H1 (cell line): ENCODE measurements at regions not wholly inside any gene's neighbourhood (a gene's known extent, or its start where the extent isn't known, plus 50 kb on each side); places are given as distances from the start of the nearest gene placed in this dataset.

Experiments
- CTCF ChIA-PET: fragments of 300-600 bp; sonication (Branson Sonifier 250); formaldehyde crosslinking; loops from one replicate; lab custom pipeline; 2021; ENCODE audit not compliant: partially characterized antibody; lab: Charles Lee
- POLR2A ChIA-PET: fragments of 300-600 bp; sonication (Branson Sonifier 250); formaldehyde crosslinking; loops from one replicate; lab custom pipeline; 2021; ENCODE audit warnings: inconsistent platforms; ENCODE audit not compliant: partially characterized antibody; lab: Charles Lee
- DNase-seq, 2 experiments: peaks; one replicate each; pipeline versions ENCODE4 v3.0.0 to v3.0.0-alpha.2; 2010 to 2022; ENCODE audit warnings: low spot score in 2 of 2, low read depth in 1 of 2, mixed read lengths in 1 of 2
- FAIRE-seq: peaks from 2 replicates; lab custom pipeline; 2011; peaks lifted over from hg19 to GRCh38; lab: Jason Lieb, UNC
- H2AFZ ChIP-seq: 2 replicates; pipeline ENCODE4 v1.8.1; 2012; ENCODE audit warnings: low read length, inconsistent platforms
- H2AK5ac ChIP-seq: 2 replicates; pipeline ENCODE4 v1.6.1; 2013; ENCODE audit warnings: low read depth, low read length
- H2BK120ac ChIP-seq: replicated peaks from 2 replicates; pipeline ENCODE3; 2013; ENCODE audit warnings: low read depth, low read length, inconsistent platforms
- H2BK12ac ChIP-seq: 2 replicates; pipeline ENCODE4 v1.6.1; 2013; ENCODE audit warnings: low read depth, low read length
- H2BK15ac ChIP-seq: 2 replicates; pipeline ENCODE4 v1.6.1; 2013; ENCODE audit warnings: low read length
- H2BK20ac ChIP-seq: 2 replicates; pipeline ENCODE4 v1.6.1; 2013; ENCODE audit warnings: low read length
- H2BK5ac ChIP-seq: 2 replicates; pipeline ENCODE4 v1.6.1; 2013; ENCODE audit warnings: low read depth, low read length
- H3K14ac ChIP-seq: 2 replicates; pipeline ENCODE4 v1.6.1; 2013; ENCODE audit warnings: inconsistent platforms; ENCODE audit not compliant: insufficient read length
- H3K18ac ChIP-seq: 2 replicates; pipeline ENCODE4 v1.6.1; 2013; ENCODE audit warnings: low read length; ENCODE audit errors: extremely low read depth
- H3K23ac ChIP-seq: 2 replicates; pipeline ENCODE4 v1.6.1; 2013; ENCODE audit warnings: inconsistent platforms; ENCODE audit not compliant: insufficient read length
- H3K23me2 ChIP-seq: 2 replicates; pipeline ENCODE4 v1.6.1; 2013; ENCODE audit warnings: low read depth, low read length
- H3K27ac ChIP-seq: 2 replicates; pipeline ENCODE4 v1.6.1; 2011; ENCODE audit warnings: low read depth, low read length, inconsistent platforms
- H3K27me3 ChIP-seq, 4 experiments: replicated peaks in 1 of 4; 1 replicate in 1 of 4; 2 replicates in 3 of 4; pipeline versions ENCODE4 v1.6.1 to v1.8.1; 2011 to 2013; ENCODE audit warnings: low read length in 3 of 4, mild to moderate bottlenecking in 3 of 4, inconsistent platforms in 2 of 4, mixed read lengths in 2 of 4, moderate library complexity in 1 of 4; ENCODE audit not compliant: control insufficient read depth in 3 of 4, insufficient read depth in 3 of 4; ENCODE audit errors: extremely low read depth in 1 of 4
- H3K36me3 ChIP-seq, 4 experiments: 2 replicates each; pipeline versions ENCODE4 v1.6.1 to v1.8.1; 2011 to 2013; ENCODE audit warnings: mild to moderate bottlenecking in 4 of 4, low read length in 3 of 4, moderate library complexity in 2 of 4, control low read depth in 1 of 4, inconsistent platforms in 1 of 4; ENCODE audit not compliant: insufficient read depth in 4 of 4, control insufficient read depth in 2 of 4
- H3K4ac ChIP-seq: replicated peaks from 2 replicates; pipeline ENCODE3; 2013; ENCODE audit warnings: low read length, low read depth, mixed read lengths, inconsistent platforms; ENCODE audit not compliant: insufficient read length
- H3K4me1 ChIP-seq, 4 experiments: replicated peaks in 1 of 4; 1 replicate in 1 of 4; 2 replicates in 3 of 4; pipeline versions ENCODE4 v1.6.1 to v1.8.1; 2011 to 2013; ENCODE audit warnings: low read length in 3 of 4, inconsistent platforms in 2 of 4, mixed read lengths in 1 of 4; ENCODE audit not compliant: insufficient read depth in 4 of 4, control insufficient read depth in 3 of 4
- H3K4me2 ChIP-seq, 2 experiments: 2 replicates each; pipeline versions ENCODE4 v1.6.1 to v1.8.1; 2011 to 2013; ENCODE audit warnings: low read depth in 2 of 2, low read length in 2 of 2, control low read depth in 1 of 2, inconsistent platforms in 1 of 2, mild to moderate bottlenecking in 1 of 2; ENCODE audit not compliant: insufficient read depth in 1 of 2
- H3K4me3 ChIP-seq, 4 experiments: fragments of 200-600, 300-600 bp in 1 of 4; sonication (generic), shearing (Covaris generic), sonication (Bioruptor Twin) in 1 of 4; 2 replicates each; pipeline versions ENCODE4 v1.5.1 to v1.8.1; 2011 to 2016; ENCODE audit warnings: low read length in 4 of 4, low read depth in 3 of 4, control low read depth in 2 of 4, inconsistent platforms in 2 of 4, mild to moderate bottlenecking in 2 of 4, mixed read lengths in 1 of 4, moderate library complexity in 1 of 4; ENCODE audit not compliant: insufficient read depth in 2 of 4; ENCODE audit errors: extremely low read depth in 1 of 4
- H3K56ac ChIP-seq: replicated peaks from 2 replicates; pipeline ENCODE3; 2013; ENCODE audit warnings: low read depth, mild to moderate bottlenecking, mixed read lengths, low read length, inconsistent platforms; ENCODE audit not compliant: insufficient read length
- H3K79me1 ChIP-seq: 2 replicates; pipeline ENCODE4 v1.6.1; 2013; ENCODE audit warnings: low read depth, low read length, control low read depth
- H3K79me2 ChIP-seq, 2 experiments: 2 replicates each; pipeline versions ENCODE4 v1.6.1 to v1.8.1; 2012 to 2013; ENCODE audit warnings: low read length in 2 of 2, mild to moderate bottlenecking in 2 of 2, inconsistent platforms in 1 of 2; ENCODE audit not compliant: insufficient read depth in 2 of 2, control insufficient read depth in 1 of 2
- H3K9ac ChIP-seq, 4 experiments: replicated peaks in 1 of 4; 1 replicate in 1 of 4; 2 replicates in 3 of 4; pipeline versions ENCODE4 v1.6.1 to v1.8.1; 2011 to 2013; ENCODE audit warnings: low read depth in 3 of 4, low read length in 3 of 4, control low read depth in 2 of 4, mild to moderate bottlenecking in 2 of 4, moderate library complexity in 2 of 4, inconsistent platforms in 1 of 4; ENCODE audit errors: extremely low read depth in 1 of 4
- H3K9me3 ChIP-seq, 2 experiments: 2 replicates each; pipeline versions ENCODE4 v1.6.1 to v1.8.1; 2012 to 2013; ENCODE audit warnings: mild to moderate bottlenecking in 2 of 2, moderate library complexity in 2 of 2, control low read depth in 1 of 2, inconsistent platforms in 1 of 2, low read depth in 1 of 2, low read length in 1 of 2, mixed read lengths in 1 of 2; ENCODE audit not compliant: insufficient read depth in 2 of 2
- H4K20me1 ChIP-seq, 2 experiments: replicated peaks in 1 of 2; 2 replicates each; pipeline versions ENCODE3 to v1.8.1; 2011 to 2013; ENCODE audit warnings: inconsistent platforms in 2 of 2, low read length in 2 of 2, mild to moderate bottlenecking in 1 of 2; ENCODE audit not compliant: insufficient read depth in 2 of 2, control insufficient read depth in 1 of 2
- H4K5ac ChIP-seq: 2 replicates; pipeline ENCODE4 v1.6.1; 2013; ENCODE audit warnings: low read length, low read depth, mixed read lengths, inconsistent platforms; ENCODE audit not compliant: insufficient read length
- H4K8ac ChIP-seq: 2 replicates; pipeline ENCODE4 v1.8.0; 2013; ENCODE audit warnings: mild to moderate bottlenecking, moderate library complexity, low read length, inconsistent platforms; ENCODE audit not compliant: insufficient read depth; ENCODE audit errors: extremely low read depth
- H4K91ac ChIP-seq: replicated peaks from 2 replicates; pipeline ENCODE3; 2013; ENCODE audit warnings: low read length, mixed read lengths, inconsistent platforms; ENCODE audit not compliant: insufficient read length
- POLR2AphosphoS5 ChIP-seq: IDR thresholded peaks from 2 replicates; pipeline ENCODE4 v1.6.1; 2011; ENCODE audit warnings: low read depth, low read length
- TAF7 ChIP-seq: optimal IDR thresholded peaks from 2 replicates; pipeline ENCODE3; 2011; ENCODE audit warnings: low read depth, mild to moderate bottlenecking, inconsistent platforms, low read length, moderate library complexity, borderline replicate concordance

- H3K4me3 ChIP-seq: no peak overlapping the region
- peaks cover 0 to 17% (median 9%) of the 10 kb centered on the region in 4 experiments; a peak in 5 of 7 replicates for H3K4me1 ChIP-seq
- no peak overlapping the region for H4K8ac ChIP-seq
- no peak overlapping the region for H3K18ac ChIP-seq
- no peak overlapping the region for H2BK15ac ChIP-seq
- H3K56ac ChIP-seq: no peak overlapping the region
- no peak overlapping the region for H4K5ac ChIP-seq
- H3K9ac ChIP-seq: no peak overlapping the region
- FAIRE-seq: no peak
- H4K20me1 ChIP-seq: no peaks in the 10 kb centered on the region
- no peak overlapping the region for H2BK20ac ChIP-seq
- no peak overlapping the region for H2AFZ ChIP-seq
- H3K23ac ChIP-seq: no peak overlapping the region
- H3K23me2 ChIP-seq: no peaks in the 10 kb centered on the region
- no peak overlapping the region for H3K4ac ChIP-seq
- no peak overlapping the region for H2BK12ac ChIP-seq
- H2BK120ac ChIP-seq: no peak overlapping the region
- no peak overlapping the region for H2AK5ac ChIP-seq
- 0 out of 4 replicates have a peak overlapping the region, but pooled peaks of 1 of the 2 experiments have one; percentile 39 for H3K4me2 ChIP-seq
- no peak overlapping the region for H4K91ac ChIP-seq
- H3K27me3 ChIP-seq: no peaks in the 10 kb centered on the region
- DNase-seq: no peak
- no peak overlapping the region for H3K27ac ChIP-seq
- no peaks in the 10 kb centered on the region for H3K79me2 ChIP-seq
- peaks cover 0 to 4% of the 10 kb centered on the region in 2 experiments; a peak in 1 of 4 replicates for H3K9me3 ChIP-seq
- ChIA-PET CTCF (interaction anchor here (1.2 kb wide), 1 partner anchor 190 kb away, joined by 3 read pairs; no protein-coding TSS in a partner anchor), POLR2A (no interaction called here)
- H3K79me1 ChIP-seq: no peaks in the 10 kb centered on the region
- no peak overlapping the region for H3K14ac ChIP-seq
- no peak overlapping the region for H2BK5ac ChIP-seq
- no peaks in the 10 kb centered on the region; a peak in 1 of 8 replicates for H3K36me3 ChIP-seq
- no peak for TF ChIP-seq TAF7
- TF ChIP-seq POLR2AphosphoS5: no peak
Observed at GRCh38 chr3:34073111-34073510, 274.7 kb downstream of the PDCD6IP start.
